GM04503 (cell line): ENCODE measurements at regions not wholly inside any gene's neighbourhood (a gene's known extent, or its start where the extent isn't known, plus 50 kb on each side); places are given as distances from the start of the nearest gene placed in this dataset.
"Not testable (repeated sequence)": the region's sequence is repeated elsewhere in the genome, so short reads cannot be mapped to it uniquely, and the experiment has no call there.

Source experiments
- DNase-seq: peaks from one replicate; pipeline ENCODE4 v3.0.0-alpha.2; 2012; ENCODE audit warnings: low read depth

- no peak for DNase-seq
Measured at GRCh38 chr20:6715401-6715941, 52.0 kb upstream of the BMP2 start.

- no peak for DNase-seq
Measured at GRCh38 chr20:6714279-6714711, 53.2 kb upstream of the BMP2 start.

GRCh38 chr20:6711951-6712649 lies 55.4 kb upstream of the BMP2 start:
- no peak for DNase-seq

GRCh38 chr20:6709910-6710595 lies 57.4 kb upstream of the BMP2 start:
- DNase-seq, result no peak

GRCh38 chr20:6708010-6708409 lies 59.5 kb upstream of the BMP2 start:
- DNase-seq, result peak; percentile 37

GRCh38 chr20:6707321-6707831 lies 60.1 kb upstream of the BMP2 start:
- DNase-seq, result no peak

GRCh38 chr20:6705926-6706548 lies 61.4 kb upstream of the BMP2 start:
- DNase-seq, result no peak

GRCh38 chr20:6705106-6705766 lies 62.2 kb upstream of the BMP2 start:
- no peak for DNase-seq

- DNase-seq, result peak; percentile 69
Measured at GRCh38 chr20:6704132-6704861, 63.2 kb upstream of the BMP2 start.

GRCh38 chr20:6703656-6704055 lies 63.8 kb upstream of the BMP2 start:
- no peak for DNase-seq

- no peak for DNase-seq
Measured at GRCh38 chr20:6703047-6703446, 64.4 kb upstream of the BMP2 start.

GRCh38 chr20:6702144-6702543 lies 65.3 kb upstream of the BMP2 start:
- DNase-seq, result no peak

- no peak for DNase-seq
Measured at GRCh38 chr20:6700563-6701329, 66.7 kb upstream of the BMP2 start.

GRCh38 chr20:6699921-6700562 lies 67.4 kb upstream of the BMP2 start:
- DNase-seq, result no peak

- no peak for DNase-seq
Measured at GRCh38 chr20:6698723-6699122, 68.8 kb upstream of the BMP2 start.

- DNase-seq, result no peak
Measured at GRCh38 chr20:6698056-6698455, 69.4 kb upstream of the BMP2 start.

- no peak for DNase-seq
Measured at GRCh38 chr20:6697228-6697972, 70.1 kb upstream of the BMP2 start.

- no peak for DNase-seq
Measured at GRCh38 chr20:6696001-6696400, 71.5 kb upstream of the BMP2 start.

GRCh38 chr20:6693808-6694198 lies 73.7 kb upstream of the BMP2 start:
- not testable (repeated sequence) for DNase-seq
